HTR-8/SVneo (cell line): ENCODE measurements at regions not wholly inside any gene's neighbourhood (a gene's known extent, or its start where the extent isn't known, plus 50 kb on each side); places are given as distances from the start of the nearest gene placed in this dataset.

Experiments used
- DNase-seq: peaks from one replicate; pipeline ENCODE4 v3.0.0; 2011; ENCODE audit warnings: low spot score, mixed read lengths; ENCODE audit not compliant: insufficient read length
- FAIRE-seq: peaks from 2 replicates; lab custom pipeline; 2011; peaks lifted over from hg19 to GRCh38; lab: Jason Lieb, UNC

GRCh38 chr15:85886309-85886811 is 91.6 kb upstream of the KLHL25 start:
- no peak for FAIRE-seq
- no peak for DNase-seq

- FAIRE-seq = no peak
- no peak for DNase-seq
These were observed 95.4 kb upstream of the KLHL25 start for GRCh38 chr15:85889956-85890619.

- DNase-seq = no peak
- FAIRE-seq = no peak
These were observed 95.9 kb upstream of the KLHL25 start for GRCh38 chr15:85890620-85890980.

GRCh38 chr15:85891470-85891869 is 96.7 kb upstream of the KLHL25 start:
- DNase-seq (no peak), FAIRE-seq (no peak)

GRCh38 chr15:85892232-85892631 is 97.5 kb upstream of the KLHL25 start:
- DNase-seq (no peak), FAIRE-seq (no peak)

GRCh38 chr15:85897207-85897894 is 102.6 kb upstream of the KLHL25 start:
- FAIRE-seq (no peak), DNase-seq (no peak)

GRCh38 chr15:85897895-85898717 is 103.4 kb upstream of the KLHL25 start:
- DNase-seq (no peak), FAIRE-seq (no peak)

GRCh38 chr15:85899927-85900326 is 105.2 kb upstream of the KLHL25 start:
- DNase-seq (no peak), FAIRE-seq (no peak)

- FAIRE-seq = no peak
These were observed 111.2 kb upstream of the KLHL25 start for GRCh38 chr15:85905751-85906450.

GRCh38 chr15:85906640-85907039 is 111.9 kb upstream of the KLHL25 start:
- no peak for DNase-seq
- no peak for FAIRE-seq

More at GRCh38 chr15:85905751-85906450, 111.2 kb upstream of the KLHL25 start:
- DNase-seq = no peak

- FAIRE-seq (no peak), DNase-seq (no peak)
These were observed 116.1 kb upstream of the KLHL25 start for GRCh38 chr15:85910834-85911233.

GRCh38 chr15:85913461-85913860 is 118.7 kb upstream of the KLHL25 start:
- no peak for FAIRE-seq

GRCh38 chr15:85920956-85921355 is 126.2 kb upstream of the KLHL25 start:
- FAIRE-seq = no peak
- DNase-seq = no peak

More at GRCh38 chr15:85913461-85913860, 118.7 kb upstream of the KLHL25 start:
- DNase-seq = no peak

GRCh38 chr15:85924088-85924487 is 129.4 kb upstream of the KLHL25 start:
- FAIRE-seq (no peak), DNase-seq (no peak)

GRCh38 chr15:85925649-85926237 is 131.0 kb upstream of the KLHL25 start:
- DNase-seq = no peak
- no peak for FAIRE-seq

- FAIRE-seq (no peak), DNase-seq (no peak)
These were observed 132.1 kb upstream of the KLHL25 start for GRCh38 chr15:85926834-85927233.

- FAIRE-seq = no peak
- DNase-seq = no peak
These were observed 133.3 kb upstream of the KLHL25 start for GRCh38 chr15:85927931-85928537.

- DNase-seq = no peak
- no peak for FAIRE-seq
These were observed 135.1 kb upstream of the KLHL25 start for GRCh38 chr15:85929786-85930185.

GRCh38 chr15:85932391-85932790 is 137.7 kb upstream of the KLHL25 start:
- DNase-seq = no peak
- FAIRE-seq = no peak
